Gastrocnemius medialis (tissue), 4 donors: ENCODE measurements at regions not wholly inside any gene's neighbourhood (a gene's known extent, or its start where the extent isn't known, plus 50 kb on each side); places are given as distances from the start of the nearest gene placed in this dataset.

Experiments
- ATAC-seq, 2 donors: fragments of 150-250 bp; one replicate each; pipeline ENCODE4 v1.9.1; 2016
- DNase-seq, 2 donors: peaks; one replicate each; pipeline ENCODE4 v3.0.0-alpha.2; 2019
- H3K27ac ChIP-seq, 4 donors: fragments of 200-600 bp; sonication (generic); 1 replicate in 1 of 4; 2 replicates in 3 of 4; pipeline ENCODE4 v1.5.1; 2016 to 2018; ENCODE audit warnings: mild to moderate bottlenecking in 2 of 4, moderate library complexity in 1 of 4
- H3K27me3 ChIP-seq, 3 donors: fragments of 200-600 bp; sonication (generic) in 2 of 3; 1 replicate in 1 of 3; 2 replicates in 2 of 3; pipeline versions ENCODE4 v1.5.1 to v1.6.0; 2016 to 2019; ENCODE audit warnings: mild to moderate bottlenecking in 1 of 3, moderate library complexity in 1 of 3
- H3K36me3 ChIP-seq, 2 donors: fragments of 200-600 bp; sonication (generic) in 1 of 2; one replicate each; pipeline ENCODE4 v1.5.1; 2017 to 2018
- H3K4me1 ChIP-seq, 2 donors: fragments of 200-600 bp; sonication (generic) in 1 of 2; one replicate each; pipeline ENCODE4 v1.5.1; 2016 to 2017; ENCODE audit warnings: mild to moderate bottlenecking in 2 of 2
- H3K4me3 ChIP-seq, 4 donors: fragments of 200-600 bp; sonication (generic) in 3 of 4; 1 replicate in 1 of 4; 2 replicates in 3 of 4; pipeline ENCODE4 v1.5.1; 2016 to 2019; ENCODE audit warnings: mild to moderate bottlenecking in 2 of 4
- H3K9me3 ChIP-seq, 3 donors: fragments of 200-600 bp; sonication (generic) in 2 of 3; 1 replicate in 1 of 3; 2 replicates in 2 of 3; pipeline ENCODE4 v1.5.1; 2016 to 2019
- CTCF ChIP-seq, 5 experiments: fragments of 450-650 bp in 3 of 5; fragments of 200-600 bp in 2 of 5; sonication (generic) in 2 of 5; IDR thresholded peaks in 4 of 5; conservative IDR thresholded peaks in 1 of 5; 1 replicate in 4 of 5; 2 replicates in 1 of 5; pipeline ENCODE4 v1.5.1; 2016 to 2019; ENCODE audit warnings: antibody characterized with exemption in 5 of 5, mild to moderate bottlenecking in 3 of 5, moderate library complexity in 3 of 5
- POLR2A ChIP-seq, 2 donors: fragments of 450-650 bp; IDR thresholded peaks; one replicate each; pipeline ENCODE4 v1.6.1; 2017; ENCODE audit warnings: antibody characterized with exemption in 2 of 2, mild to moderate bottlenecking in 2 of 2, moderate library complexity in 2 of 2
- in situ Hi-C, 4 donors: fragments of 200-750 bp; cut with MboI; loops; one replicate each; pipeline versions ENCODE4 v1.15.0 to v1.8.0; 2017; ENCODE audit warnings: low sequenced_read_pairs in 4 of 4
- intact Hi-C: fragments of 100-400 bp; cut with DNase I; formaldehyde crosslinking; loops from one replicate; pipeline ENCODE4 v1.15.1; 2023; ENCODE audit warnings: low total_unique reads

- Histone ChIP-seq H3K36me3 (no peaks in the 10 kb centered on the region), H3K27me3 (no peaks in the 10 kb centered on the region), H3K4me1 (no peaks in the 10 kb centered on the region), H3K27ac (no peak overlapping the region), H3K4me3 (no peak overlapping the region), H3K9me3 (no peaks in the 10 kb centered on the region)
- in situ Hi-C loops = no loop called here
- no peak for TF ChIP-seq CTCF (IDR thresholded peaks at IDR 0.05 in 4 of 5, conservative IDR thresholded peaks at IDR 0.05 in 1 of 5)
- no peak for TF ChIP-seq POLR2A (IDR thresholded peaks at IDR 0.05)
- intact Hi-C loops = no loop called here
- no peak for DNase-seq
- ATAC-seq = no peak
Measured at GRCh38 chr10:65430979-65431378, 1494.9 kb upstream of the LRRTM3 start.

- intact Hi-C loops (no loop called here), in situ Hi-C loops (no loop called here)
- no peak for TF ChIP-seq POLR2A (IDR thresholded peaks at IDR 0.05)
- TF ChIP-seq CTCF (IDR thresholded peaks at IDR 0.05 in 4 of 5, conservative IDR thresholded peaks at IDR 0.05 in 1 of 5) = no peak
- Histone ChIP-seq H3K4me1 (no peaks in the 10 kb centered on the region), H3K27me3 (no peaks in the 10 kb centered on the region), H3K9me3 (no peaks in the 10 kb centered on the region), H3K27ac (no peak overlapping the region), H3K36me3 (no peaks in the 10 kb centered on the region), H3K4me3 (no peak overlapping the region)
- ATAC-seq (no peak), DNase-seq (no peak)
Measured at GRCh38 chr10:65470986-65471385, 1454.8 kb upstream of the LRRTM3 start.

GRCh38 chr10:65482848-65483247 is 1443.0 kb upstream of the LRRTM3 start:
- DNase-seq (no peak), ATAC-seq (no peak)
- no peaks in the 10 kb centered on the region for H3K36me3 ChIP-seq
- intact Hi-C loops = no loop called here
- H3K4me3 ChIP-seq = no peak overlapping the region
- H3K27ac ChIP-seq = no peak overlapping the region
- no peaks in the 10 kb centered on the region for H3K27me3 ChIP-seq
- no peaks in the 10 kb centered on the region for H3K4me1 ChIP-seq
- in situ Hi-C loops = no loop called here
- TF ChIP-seq POLR2A (IDR thresholded peaks at IDR 0.05) (no peak), CTCF (IDR thresholded peaks at IDR 0.05 in 4 of 5, conservative IDR thresholded peaks at IDR 0.05 in 1 of 5) (no peak)
- H3K9me3 ChIP-seq = no peaks in the 10 kb centered on the region

- intact Hi-C loops = no loop called here
- no peaks in the 10 kb centered on the region for H3K27me3 ChIP-seq
- TF ChIP-seq CTCF (IDR thresholded peaks at IDR 0.05 in 4 of 5, conservative IDR thresholded peaks at IDR 0.05 in 1 of 5) (no peak), POLR2A (IDR thresholded peaks at IDR 0.05) (no peak)
- no peak for ATAC-seq
- in situ Hi-C loops = no loop called here
- no peak overlapping the region for H3K27ac ChIP-seq
- DNase-seq = no peak
- no peaks in the 10 kb centered on the region for H3K9me3 ChIP-seq
- H3K4me3 ChIP-seq = no peak overlapping the region
- H3K36me3 ChIP-seq = no peaks in the 10 kb centered on the region
- no peaks in the 10 kb centered on the region for H3K4me1 ChIP-seq
Measured at GRCh38 chr10:65491799-65492198, 1434.0 kb upstream of the LRRTM3 start.

GRCh38 chr10:65496541-65496940 is 1429.3 kb upstream of the LRRTM3 start:
- DNase-seq (no peak), ATAC-seq (no peak)
- H3K4me3 ChIP-seq = no peak overlapping the region
- intact Hi-C loops (no loop called here), in situ Hi-C loops (no loop called here)
- no peak overlapping the region for H3K27ac ChIP-seq
- no peak for TF ChIP-seq POLR2A (IDR thresholded peaks at IDR 0.05)
- TF ChIP-seq CTCF (IDR thresholded peaks at IDR 0.05 in 4 of 5, conservative IDR thresholded peaks at IDR 0.05 in 1 of 5) = no peak
- no peaks in the 10 kb centered on the region for H3K4me1 ChIP-seq
- no peaks in the 10 kb centered on the region for H3K9me3 ChIP-seq
- no peaks in the 10 kb centered on the region for H3K36me3 ChIP-seq
- no peaks in the 10 kb centered on the region for H3K27me3 ChIP-seq
